Activated T-helper 1 cell treated with Interleukin-2 at 50 U/mL for 16 hours (primary cell): ENCODE measurements at regions not wholly inside any gene's neighbourhood (a gene's known extent, or its start where the extent isn't known, plus 50 kb on each side); places are given as distances from the start of the nearest gene placed in this dataset.
"Not testable (repeated sequence)": the region's sequence is repeated elsewhere in the genome, so short reads cannot be mapped to it uniquely, and the experiment has no call there.

Source experiments
- DNase-seq: peaks from one replicate; pipeline ENCODE4 v3.0.0-alpha.2; 2020; ENCODE audit warnings: low read depth

- no peak for DNase-seq
These were observed 279.7 kb upstream of the TBL1XR1 start for GRCh38 chr3:177476921-177477435.

GRCh38 chr3:177478170-177478867 lies 281.0 kb upstream of the TBL1XR1 start:
- no peak for DNase-seq

- DNase-seq, result no peak
These were observed 282.3 kb upstream of the TBL1XR1 start for GRCh38 chr3:177479630-177480029.

GRCh38 chr3:177481329-177481728 lies 284.0 kb upstream of the TBL1XR1 start:
- DNase-seq, result no peak

DNA sequence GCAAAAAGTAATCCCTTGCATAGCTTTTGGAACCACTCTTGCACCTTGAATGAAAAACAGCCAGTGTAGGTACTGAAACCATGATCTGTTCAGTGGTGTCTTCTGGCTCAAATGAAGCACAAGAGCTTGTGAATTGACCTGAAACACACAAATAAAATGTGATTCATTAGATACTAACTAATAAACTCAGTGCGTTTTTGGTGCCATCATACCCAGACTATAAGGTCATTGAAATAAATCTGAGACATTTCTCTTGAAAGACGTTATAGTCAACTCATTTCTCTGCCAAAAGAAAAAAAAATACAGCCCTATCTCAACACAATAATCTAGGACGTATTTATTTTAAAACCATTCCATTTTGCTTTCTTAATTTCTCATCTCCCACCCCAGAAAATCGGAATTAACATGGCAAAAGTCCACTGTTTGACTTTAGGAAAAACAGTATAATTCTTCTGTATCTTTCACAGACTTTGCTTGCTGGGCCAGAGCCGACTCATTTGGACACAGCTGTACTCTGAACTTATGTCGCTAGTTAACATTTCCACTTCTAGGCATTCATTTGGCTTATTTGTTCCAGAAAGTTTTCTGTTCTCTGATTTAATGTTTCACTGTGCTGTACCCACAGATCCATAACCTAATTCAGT lies 284.9 kb upstream of the TBL1XR1 start:
- no peak for DNase-seq

- no peak for DNase-seq
These were observed 286.1 kb upstream of the TBL1XR1 start for GRCh38 chr3:177483182-177483967.

- no peak for DNase-seq
These were observed 286.9 kb upstream of the TBL1XR1 start for GRCh38 chr3:177484206-177484605.

- DNase-seq, result no peak
These were observed 287.6 kb upstream of the TBL1XR1 start for GRCh38 chr3:177484926-177485325.

DNA sequence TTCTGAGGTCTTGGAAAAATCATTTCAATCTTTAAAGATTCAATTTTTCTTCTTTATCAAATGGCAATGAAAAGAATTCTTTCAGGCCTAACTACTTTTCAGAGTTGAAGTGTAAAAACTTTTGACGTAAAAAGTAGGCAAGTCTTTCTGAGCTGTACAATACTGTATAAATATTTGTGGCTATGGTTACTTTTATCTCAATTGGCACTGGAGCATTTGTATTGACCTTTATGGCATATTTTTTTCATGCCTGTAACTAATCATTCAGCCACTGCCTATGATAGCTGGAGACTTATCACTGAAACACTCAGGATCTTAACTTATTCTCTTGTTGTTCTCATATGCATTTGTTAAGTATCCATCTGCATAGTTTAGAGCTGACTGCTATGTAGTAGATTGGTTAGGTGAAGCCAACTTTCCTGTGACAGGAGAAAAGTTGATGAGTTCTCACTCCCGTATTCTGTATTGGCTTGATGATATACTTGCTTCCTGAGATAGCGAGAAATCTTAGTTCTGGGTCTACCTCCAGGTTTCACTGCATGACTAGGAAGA lies 290.4 kb upstream of the TBL1XR1 start:
- no peak for DNase-seq

- no peak for DNase-seq
These were observed 291.5 kb upstream of the TBL1XR1 start for GRCh38 chr3:177488740-177489139.

DNA sequence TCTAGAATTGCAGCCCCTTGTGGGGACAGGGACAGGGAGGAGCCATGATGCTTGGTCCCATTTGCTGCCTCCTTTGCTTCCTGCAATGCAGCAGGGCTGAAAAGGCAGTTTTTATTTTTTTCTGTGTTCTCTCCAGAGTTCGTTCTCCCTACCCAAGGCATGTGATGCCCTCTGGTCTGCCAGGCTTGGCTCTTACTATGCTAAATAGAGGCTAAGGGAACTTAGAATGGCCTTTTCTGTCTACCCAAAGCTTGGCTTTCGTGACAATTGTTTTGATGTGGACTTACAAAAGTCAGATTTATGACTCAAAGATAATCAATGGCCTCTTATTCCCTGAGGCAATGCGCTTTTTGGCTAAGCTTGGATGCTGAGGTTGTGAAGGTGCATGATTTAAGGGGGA lies 293.3 kb upstream of the TBL1XR1 start:
- no peak for DNase-seq

GRCh38 chr3:177491296-177492032 lies 294.2 kb upstream of the TBL1XR1 start:
- DNase-seq, result no peak

- DNase-seq, result no peak
These were observed 295.8 kb upstream of the TBL1XR1 start for GRCh38 chr3:177493091-177493490.

DNA sequence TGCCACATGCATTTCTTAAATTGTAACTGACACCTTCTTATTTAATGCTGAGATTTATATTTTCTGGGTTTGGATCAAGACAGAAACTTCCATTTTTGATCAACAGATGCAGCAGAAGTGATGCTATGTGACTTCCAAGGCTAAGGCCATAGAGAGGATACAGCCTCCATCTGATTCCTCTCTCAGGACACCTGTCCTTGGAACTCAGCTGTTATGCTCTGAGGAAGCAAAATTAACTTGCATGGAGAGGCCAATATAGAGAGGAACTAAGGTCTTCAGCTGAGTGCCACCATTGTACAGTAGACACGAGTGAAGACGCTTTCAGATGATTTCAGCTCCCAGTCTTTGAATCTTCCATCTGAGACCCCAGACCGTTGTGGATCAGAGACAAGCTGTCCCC lies 296.9 kb upstream of the TBL1XR1 start:
- DNase-seq, result no peak

DNA sequence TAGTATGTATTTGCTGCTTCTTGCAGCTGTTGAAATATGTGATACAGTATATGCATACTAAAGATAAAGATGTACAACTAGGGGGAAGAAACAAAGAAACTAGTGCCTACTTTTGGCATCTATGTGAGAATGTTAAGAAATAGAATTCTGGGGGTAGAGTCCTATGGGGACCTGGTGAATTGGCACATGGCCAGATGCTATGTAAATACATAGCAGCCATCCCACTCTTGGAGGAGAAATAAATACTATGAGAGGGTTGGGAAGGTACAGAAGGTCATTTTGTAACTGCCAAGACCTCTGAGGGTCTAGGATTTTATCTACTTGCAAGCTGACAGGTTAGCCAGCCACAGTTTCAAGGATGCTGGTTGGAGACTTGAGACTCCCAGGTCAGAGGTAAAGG lies 298.3 kb upstream of the TBL1XR1 start:
- DNase-seq, result no peak

DNA sequence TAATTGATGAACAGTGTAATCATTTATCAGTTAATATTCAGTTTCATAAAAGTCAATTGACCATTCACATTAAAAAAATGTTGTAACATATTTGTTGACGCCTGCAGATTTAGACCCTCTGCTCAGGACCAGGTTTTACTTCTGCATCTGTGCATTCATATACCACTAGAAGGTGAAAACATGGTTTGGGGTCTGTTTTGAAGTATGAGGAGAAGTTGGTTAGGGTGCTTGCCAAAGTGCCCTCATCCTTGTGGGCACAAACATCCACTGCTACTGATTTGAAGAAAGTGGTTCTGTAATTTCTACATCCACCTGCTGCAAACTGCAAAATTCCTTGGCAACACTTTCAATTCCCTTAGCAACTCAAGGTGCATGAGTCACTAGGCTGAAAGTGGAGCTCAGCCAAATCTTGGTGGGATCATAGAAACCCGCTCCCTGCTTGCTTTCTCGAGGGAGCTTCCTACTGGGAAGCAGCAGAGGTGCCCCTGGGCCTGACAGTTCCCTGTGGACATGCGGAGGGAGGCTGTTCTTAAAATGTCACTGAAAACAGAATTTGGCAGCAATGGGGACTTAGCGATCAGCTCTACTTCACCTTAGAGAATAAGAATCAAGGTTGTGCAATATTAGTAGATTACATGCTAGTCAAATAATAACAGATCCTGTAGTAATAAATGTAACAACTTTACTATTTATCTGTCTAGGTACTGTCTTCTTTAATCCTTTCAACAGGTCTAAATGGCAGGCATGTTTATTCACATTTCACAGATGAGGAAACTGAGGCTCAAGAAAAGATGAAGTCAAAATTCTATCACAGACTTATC lies 301.0 kb upstream of the TBL1XR1 start:
- DNase-seq, result no peak

DNA sequence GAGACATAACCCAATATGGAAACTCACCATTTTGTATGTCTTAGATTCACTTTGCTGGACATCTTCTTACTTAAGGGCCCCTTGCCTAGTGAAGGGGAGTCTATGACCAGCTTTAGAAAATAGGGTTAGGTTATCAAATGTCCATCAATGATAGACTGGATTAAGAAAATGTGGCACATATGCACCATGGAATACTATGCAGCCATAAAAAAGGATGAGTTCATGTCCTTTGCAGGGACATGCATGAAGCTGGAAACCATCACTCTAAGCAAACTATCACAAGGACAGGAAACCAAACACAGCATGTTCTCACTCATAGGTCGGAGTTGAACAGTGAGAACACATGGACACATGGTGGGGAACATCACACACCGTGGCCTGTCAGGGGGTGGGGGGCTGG lies 301.8 kb upstream of the TBL1XR1 start:
- not testable (repeated sequence) for DNase-seq

GRCh38 chr3:177499779-177500423 lies 302.6 kb upstream of the TBL1XR1 start:
- no peak for DNase-seq

- no peak for DNase-seq
These were observed 313.5 kb upstream of the TBL1XR1 start for GRCh38 chr3:177510693-177511216.
